NCI-H1092 treated with DMSO at 0.1 percent for 48 hours (cell line): ENCODE measurements at regions not wholly inside any gene's neighbourhood (a gene's known extent, or its start where the extent isn't known, plus 50 kb on each side); places are given as distances from the start of the nearest gene placed in this dataset.
"Not testable (repeated sequence)": the region's sequence is repeated elsewhere in the genome, so short reads cannot be mapped to it uniquely, and the experiment has no call there.

Experiments used
- DNase-seq: peaks from one replicate; lab custom pipeline; 2025; lab: John Stamatoyannopoulos, UW

GRCh38 chr6:139712830-139713229 lies 338.4 kb upstream of the CITED2 start:
- DNase-seq: no peak

GRCh38 chr6:139711804-139712585 lies 337.5 kb upstream of the CITED2 start:
- no peak for DNase-seq

DNA sequence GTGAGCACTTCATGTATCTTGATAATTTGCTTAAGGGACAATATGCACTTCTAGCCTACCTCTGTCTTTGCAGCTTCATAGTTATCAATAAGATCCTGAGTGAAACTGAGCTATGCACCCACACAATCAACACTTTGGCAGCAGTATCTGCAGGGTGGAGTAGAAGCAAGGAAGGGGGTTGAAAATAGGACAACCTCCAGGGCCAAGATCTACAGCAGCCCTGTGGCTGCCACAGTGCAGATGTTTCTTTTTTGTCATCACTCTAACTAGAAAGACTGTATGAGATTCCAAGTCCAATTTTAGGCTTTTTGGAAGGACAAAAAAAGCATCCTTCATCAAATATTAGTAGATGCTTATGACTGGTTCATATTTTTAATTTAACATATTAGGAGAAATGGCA lies 336.1 kb upstream of the CITED2 start:
- no peak for DNase-seq

GRCh38 chr6:139708337-139709199 lies 334.1 kb upstream of the CITED2 start:
- no peak for DNase-seq

DNA sequence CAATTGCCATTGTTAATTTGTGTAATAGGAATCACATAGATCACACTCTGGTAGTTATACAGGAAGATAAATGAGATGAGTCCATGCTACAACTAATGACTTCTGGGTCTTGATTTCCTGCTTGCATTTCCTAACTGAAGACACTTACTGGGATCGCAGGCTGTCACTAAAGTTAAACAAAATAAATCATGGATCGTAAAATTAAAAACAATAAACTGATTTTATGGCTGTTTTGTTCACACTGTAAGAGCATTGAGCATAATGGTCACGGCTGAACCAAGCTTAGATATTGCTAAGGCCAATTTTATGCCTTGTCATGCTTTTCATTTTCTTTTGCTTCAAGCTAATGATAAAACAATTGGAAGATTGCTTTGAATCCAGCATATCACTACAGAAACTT lies 332.5 kb upstream of the CITED2 start:
- DNase-seq: no peak

- DNase-seq: no peak
Observed at GRCh38 chr6:139705284-139705683, 330.8 kb upstream of the CITED2 start.

GRCh38 chr6:139703780-139704179 lies 329.3 kb upstream of the CITED2 start:
- no peak for DNase-seq

- DNase-seq: no peak
Observed at GRCh38 chr6:139702706-139703105, 328.3 kb upstream of the CITED2 start.

DNA sequence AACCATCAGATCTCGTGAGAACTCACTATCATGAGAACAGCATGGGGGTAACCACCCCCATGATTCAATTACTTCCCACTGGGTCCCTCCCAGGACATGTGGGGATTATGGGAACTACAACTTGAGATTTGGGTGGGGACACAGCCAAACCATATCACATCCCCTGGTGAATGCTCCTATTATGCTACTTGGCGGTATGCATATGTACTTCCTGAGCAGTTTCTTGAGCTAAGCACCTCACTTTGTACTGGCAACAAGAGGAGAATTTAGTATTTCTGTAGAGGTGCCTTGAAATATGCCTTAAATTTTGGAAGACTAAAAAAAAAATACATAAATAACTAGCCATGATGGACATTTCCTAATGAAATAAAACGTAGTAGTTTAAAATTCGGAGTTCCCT lies 327.2 kb upstream of the CITED2 start:
- DNase-seq: no peak

DNA sequence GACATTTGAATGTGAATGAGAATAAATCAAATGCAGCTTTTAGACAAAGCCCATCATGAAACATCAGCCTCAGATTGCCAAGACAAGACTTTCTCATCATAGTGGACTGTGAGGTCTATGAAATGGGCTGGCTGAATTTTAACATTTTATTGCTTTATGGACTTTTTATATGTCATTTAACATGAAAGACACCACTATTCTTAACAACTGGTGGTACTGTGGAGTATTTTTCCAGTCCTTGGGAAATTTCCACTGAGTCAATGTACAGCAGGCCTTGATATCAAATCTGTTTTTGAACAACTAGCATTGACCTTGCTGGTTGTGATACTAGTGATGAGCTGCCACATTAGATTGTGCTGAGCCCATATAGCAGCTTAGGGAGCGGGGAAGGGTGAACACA lies 326.6 kb upstream of the CITED2 start:
- DNase-seq: no peak

DNA sequence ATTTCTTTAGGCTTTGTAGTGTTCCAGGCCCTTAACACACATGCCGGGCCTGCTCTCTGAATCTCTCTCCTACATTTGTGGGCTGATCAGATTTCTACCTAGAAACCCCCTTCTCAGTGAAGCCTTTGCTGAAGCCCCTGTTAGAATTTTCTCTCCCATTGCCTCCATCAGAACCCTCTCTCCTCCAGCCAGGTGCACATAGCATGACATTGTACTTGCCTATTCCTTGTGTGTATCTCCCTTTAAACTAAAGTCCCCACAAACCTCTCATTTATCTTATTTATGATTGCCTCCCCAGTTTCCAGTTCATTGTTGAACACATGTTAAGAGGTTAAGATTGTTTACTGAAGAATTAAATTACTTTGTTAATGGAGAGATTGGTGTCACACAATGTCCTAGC lies 325.5 kb upstream of the CITED2 start:
- no peak for DNase-seq

DNA sequence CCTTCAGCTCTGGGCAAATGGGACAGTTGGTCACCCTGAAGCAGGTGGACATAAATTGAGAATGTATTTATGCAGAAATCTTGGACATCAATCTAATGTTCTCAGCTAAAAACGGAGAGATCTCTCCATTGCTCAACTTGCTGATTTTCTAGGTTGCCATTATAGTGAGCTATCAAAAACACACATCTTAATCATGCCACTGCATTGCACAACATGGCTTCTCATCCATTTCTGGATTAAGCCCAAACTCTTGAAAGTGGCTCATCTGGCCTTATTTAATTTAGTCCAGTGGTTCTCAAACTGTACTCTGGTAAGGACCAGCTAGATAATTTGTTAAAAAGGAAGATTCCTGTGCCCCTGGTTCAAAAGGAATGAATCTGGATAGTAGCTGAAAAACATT lies 324.9 kb upstream of the CITED2 start:
- no peak for DNase-seq

DNA sequence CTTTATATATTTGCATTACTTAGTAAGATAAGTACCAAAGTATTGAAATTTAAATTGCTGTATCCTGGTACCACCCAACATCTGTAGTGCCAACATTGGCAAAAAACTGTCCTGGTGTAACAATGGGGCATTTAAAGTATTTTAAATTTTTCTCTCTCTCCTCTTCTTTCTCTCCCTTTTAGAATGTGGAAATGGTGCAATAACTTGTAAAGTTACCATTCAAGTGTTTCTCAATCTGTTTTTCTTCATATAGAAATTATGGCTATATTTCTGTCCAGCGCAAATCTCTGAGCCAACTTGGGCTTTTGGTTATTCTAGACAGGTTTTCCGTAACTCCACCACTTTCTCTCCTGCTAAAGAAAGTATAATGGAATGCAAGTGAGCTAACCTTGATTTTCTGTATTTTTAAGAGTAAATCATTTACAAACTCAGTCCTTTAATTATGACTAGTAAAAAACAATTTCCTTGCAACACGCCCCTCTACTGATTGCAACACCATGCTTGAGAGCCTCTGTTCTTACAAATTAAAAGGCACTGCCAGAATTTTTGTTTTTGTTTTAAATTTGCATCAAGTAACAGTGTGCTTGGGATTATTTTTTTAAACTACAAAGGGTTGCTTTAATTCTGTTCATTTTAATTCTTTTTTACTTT lies 324.2 kb upstream of the CITED2 start:
- no peak for DNase-seq

DNA sequence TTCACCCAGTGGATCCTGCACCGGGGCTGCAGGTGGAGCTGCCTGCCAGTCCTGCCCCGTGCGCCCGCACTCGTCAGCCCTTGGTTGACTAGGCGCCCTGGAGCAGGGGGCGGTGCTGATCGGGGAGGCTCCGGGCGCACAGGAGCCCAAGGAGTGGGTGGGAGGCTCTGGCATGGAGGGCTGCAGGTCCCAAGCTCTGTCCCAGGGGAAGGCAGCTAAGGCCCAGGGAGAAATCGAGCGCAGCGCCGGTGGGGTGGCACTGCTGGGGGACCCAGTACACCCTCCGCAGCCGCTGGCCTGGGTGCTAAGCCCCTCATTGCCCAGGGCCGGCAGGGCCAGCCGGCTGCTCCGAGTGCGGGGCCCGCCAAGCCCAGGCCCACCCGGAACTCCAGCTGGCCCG lies 323.4 kb upstream of the CITED2 start:
- not testable (repeated sequence) for DNase-seq

DNA sequence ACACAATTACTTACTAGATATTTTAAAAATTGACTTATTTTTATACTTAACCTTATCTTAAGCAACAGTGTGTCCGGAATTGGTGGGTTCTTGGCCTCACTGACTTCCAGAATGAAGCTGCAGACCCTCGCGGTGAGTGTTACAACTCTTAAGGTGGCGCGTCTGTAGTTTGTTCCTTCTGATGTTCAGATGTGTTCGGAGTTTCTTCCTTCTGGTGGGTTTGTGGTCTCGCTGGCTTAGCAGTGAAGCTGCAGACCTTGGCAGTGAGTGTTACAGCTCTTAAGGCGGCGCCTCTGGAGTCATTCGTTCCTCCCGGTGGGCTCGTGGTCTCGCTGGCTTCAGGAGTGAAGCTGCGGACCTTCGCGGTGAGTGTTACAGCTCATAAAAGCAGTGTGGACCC lies 322.5 kb upstream of the CITED2 start:
- not testable (repeated sequence) for DNase-seq

GRCh38 chr6:139695361-139695760 lies 320.9 kb upstream of the CITED2 start:
- DNase-seq: no peak

DNA sequence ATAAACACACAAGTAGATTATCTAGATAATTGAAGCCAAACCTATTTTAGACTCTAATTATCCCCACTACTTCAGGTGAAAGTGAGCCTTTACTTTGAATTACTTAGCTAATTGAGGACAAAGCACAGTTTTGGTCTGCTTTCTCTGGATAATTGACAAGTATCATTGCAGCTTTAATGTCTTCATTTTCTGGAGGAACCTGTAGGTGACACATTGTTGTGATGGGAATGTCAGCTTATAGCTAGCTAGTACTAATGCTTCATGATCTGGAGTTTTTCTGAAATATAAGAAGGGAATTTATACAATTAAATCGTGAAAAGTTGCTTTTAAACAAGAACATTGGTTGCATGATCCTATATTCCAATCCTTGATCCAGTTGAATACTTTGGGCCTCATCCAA lies 319.3 kb upstream of the CITED2 start:
- no peak for DNase-seq

DNA sequence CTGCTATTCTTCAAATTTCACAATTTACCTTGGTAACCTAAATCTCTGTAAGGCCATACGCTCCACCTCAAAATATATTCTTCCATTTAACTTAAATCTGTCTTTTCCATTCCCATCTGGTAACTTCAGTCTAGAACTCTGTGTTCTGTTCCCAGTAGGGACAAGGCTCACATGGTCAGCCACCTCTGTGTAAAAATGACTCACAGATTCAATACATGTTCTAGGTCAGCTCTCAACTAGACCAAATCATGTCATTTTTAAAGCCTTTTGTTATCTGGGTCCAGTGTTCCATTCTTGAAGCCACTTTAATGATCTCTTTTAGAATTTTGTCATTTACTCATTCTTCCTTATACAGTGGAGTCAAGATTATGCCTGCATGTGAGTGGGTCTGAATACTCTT lies 315.6 kb upstream of the CITED2 start:
- DNase-seq: no peak

GRCh38 chr6:139687055-139687454 lies 312.6 kb upstream of the CITED2 start:
- DNase-seq: no peak

DNA sequence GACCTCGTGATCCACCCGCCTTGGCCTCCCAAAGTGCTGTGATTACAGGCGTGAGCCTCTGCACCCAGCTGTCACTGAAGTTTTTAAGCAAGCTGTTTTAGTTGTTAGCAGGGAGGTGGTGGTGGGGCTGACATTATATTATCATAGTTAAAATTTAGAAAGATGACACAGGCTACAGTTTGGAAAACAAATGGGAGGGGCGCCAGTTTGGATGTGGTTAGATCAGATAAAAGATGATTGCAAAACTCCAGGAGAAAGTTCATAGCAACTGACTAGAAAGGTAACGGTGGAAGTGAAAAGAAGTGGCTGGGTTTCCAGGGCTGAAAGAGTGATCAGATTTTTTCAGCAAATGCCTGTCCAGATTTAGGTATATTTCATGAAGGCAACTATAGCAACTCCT lies 311.9 kb upstream of the CITED2 start:
- DNase-seq: no peak

DNA sequence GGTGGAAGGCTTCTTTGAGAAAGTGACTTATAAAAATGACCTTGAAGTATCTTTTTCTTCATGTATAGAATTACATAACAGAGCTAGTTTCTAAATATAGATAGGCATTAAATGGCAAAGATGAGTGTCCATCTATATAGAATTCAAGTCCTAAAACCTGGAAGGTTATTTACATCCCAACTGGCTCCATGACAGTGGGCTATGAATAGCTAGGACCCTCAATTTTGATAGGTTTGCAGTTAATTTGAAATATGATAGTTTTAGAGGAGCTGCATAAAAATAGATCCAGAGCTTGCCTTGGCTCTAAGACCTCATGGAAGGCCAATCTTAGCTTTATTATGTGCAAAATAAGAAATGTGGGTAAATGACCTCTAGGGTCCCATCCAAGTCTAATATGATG lies 310.6 kb upstream of the CITED2 start:
- DNase-seq: no peak

- DNase-seq: no peak
Observed at GRCh38 chr6:139680819-139681218, 306.4 kb upstream of the CITED2 start.
